Stimulated activated CD4-positive, alpha-beta T cell treated with anti-CD3 and anti-CD28 coated beads, Interleukin-1b, Interleukin-23, amount 100 ng/mL, for 4 hours (primary cell): ENCODE measurements at regions not wholly inside any gene's neighbourhood (a gene's known extent, or its start where the extent isn't known, plus 50 kb on each side); places are given as distances from the start of the nearest gene placed in this dataset.
"Not testable (repeated sequence)": the region's sequence is repeated elsewhere in the genome, so short reads cannot be mapped to it uniquely, and the experiment has no call there.

Experiments
- DNase-seq, 2 donors: peaks; one replicate each; pipeline ENCODE4 v3.0.0-alpha.2; 2020; ENCODE audit warnings: low read depth in 2 of 2

DNA sequence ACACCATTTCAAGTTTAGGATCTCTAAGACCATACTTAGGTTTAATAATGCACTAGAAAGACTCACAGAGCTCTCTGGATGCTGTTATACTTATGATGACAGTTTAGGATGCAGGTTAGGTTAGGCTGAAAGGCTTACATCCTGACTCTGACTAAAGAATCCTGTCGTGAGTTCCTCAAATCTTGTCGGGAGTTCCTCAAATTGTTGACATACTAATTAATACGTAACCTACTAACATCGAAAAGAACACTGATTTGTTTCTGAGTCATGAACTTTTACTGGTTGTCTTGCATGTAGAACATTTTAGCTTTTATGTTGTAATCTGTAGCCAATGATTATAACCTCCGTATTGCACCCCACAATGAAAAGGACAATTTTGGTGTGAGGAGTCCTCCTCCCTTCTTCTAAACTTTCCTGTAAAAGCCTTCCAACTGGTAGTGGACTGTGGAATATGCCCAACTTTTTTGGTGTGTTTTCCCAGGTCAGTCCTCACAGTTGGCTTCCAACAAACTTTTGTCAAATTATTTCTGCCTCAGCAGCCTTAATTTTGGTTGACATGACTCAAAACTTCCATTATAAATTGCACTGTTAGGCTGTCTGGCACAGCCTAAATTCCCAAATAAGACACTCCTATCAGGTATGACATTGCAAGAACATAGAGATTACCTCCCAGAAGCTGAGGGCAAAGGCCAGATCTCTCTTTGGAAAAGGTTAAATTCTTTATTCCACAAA is 107.9 kb upstream of the PALMD start:
- DNase-seq: no peak

- DNase-seq: no peak
These were observed 107.3 kb upstream of the PALMD start for GRCh38 chr1:99538618-99538956.

DNA sequence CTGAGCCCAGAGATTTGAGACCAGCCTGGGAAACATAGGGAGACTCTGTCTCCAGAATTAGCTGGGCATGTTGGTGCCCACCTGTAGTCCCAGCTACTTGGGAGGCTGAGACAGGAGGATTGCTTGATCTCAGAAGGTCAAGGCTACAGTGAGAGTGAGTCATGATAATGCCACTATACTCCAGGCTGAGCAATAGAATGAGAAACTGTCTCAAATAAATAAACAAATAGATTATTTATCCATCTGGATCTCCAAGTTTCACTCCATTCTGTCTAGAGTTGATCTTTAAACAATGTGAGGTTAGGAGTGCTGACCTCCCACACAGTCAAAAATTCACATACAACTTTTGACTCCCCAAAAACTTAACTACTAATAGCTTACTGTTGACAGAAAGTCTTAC is 106.8 kb upstream of the PALMD start:
- no peak for DNase-seq

DNA sequence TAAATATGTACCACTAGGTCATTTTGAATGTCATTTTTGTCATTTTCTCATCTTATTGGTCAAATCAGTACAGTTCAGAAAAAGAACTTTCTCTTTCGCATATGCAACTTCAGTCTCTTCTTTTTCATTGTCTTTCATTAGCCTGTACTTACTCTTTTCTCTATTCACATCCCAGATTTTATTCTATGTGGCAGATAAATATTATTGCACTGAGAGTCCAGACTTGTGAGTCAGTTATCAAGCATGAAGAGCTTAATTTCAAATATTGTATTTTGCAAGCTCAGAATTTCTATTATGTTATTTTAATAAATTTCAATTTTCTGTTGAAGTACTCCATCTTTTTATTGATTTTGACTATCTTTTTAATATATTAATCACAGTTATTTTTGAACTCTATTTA is 105.2 kb upstream of the PALMD start:
- no peak for DNase-seq

- DNase-seq: no peak
These were observed 101.6 kb upstream of the PALMD start for GRCh38 chr1:99544328-99544727.

DNA sequence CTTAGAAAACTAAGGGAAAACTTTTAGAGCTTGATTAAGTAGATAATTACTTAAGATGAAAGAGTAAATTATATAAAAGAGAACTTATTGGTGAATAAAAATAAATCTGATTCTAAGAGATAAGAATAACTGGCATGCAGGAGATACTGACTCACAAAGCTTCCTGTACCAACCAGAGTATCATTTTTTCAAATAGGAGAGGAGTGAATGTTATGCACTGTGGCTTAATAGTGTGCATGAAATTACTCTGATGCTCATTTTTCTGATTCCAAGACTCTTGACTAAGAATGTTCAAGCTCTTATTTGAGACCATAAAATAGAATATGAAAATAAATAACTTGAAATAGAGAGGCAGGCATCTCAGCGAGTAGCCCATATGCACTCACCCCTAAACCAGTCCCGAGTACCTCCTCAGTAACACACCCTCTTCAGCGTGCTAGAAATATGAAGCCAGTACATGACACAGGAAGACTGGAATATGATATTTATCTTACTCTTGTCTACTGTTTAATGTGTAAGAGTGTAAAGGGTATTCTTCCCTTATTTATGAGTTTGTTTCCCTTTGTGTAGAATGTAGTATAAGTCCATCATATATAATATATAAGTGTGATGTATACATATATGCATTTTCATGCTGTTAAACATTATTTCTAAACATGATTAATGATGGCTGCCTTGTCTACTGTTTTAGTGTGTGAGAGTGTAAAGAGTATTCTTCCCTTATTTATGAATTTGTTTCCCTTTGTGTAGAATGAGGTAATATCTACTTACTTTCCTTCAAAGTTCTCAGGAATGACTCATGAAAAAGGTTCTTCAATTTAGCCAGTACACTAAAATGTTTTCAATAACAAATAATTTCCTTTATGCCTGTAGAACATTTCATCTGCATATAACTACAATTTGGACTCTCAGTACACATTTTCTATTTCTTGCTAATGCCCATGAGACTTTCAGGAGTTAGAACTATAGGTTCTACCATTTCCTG is 99.2 kb upstream of the PALMD start:
- DNase-seq: no peak

- no peak for DNase-seq
These were observed 96.8 kb upstream of the PALMD start for GRCh38 chr1:99548943-99549605.

DNA sequence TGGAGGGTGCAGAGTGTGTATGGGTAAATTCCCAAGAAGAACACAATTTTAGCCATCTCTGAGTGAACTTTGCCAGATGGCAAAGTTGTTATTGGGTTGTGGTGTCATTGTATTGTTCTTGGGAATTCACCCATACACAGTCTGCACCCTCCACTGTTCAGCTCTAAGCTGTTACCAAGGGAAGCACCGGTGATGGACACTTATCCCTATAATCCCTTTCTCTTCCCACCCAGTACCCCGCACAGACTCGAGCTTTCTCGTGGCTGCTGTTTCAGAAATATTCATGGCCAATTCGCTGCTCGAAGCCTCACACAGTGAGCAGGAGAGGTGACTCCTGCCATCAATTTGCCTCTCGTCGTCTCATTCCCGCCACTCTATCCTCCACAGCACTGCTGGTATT is 95.7 kb upstream of the PALMD start:
- no peak for DNase-seq

DNA sequence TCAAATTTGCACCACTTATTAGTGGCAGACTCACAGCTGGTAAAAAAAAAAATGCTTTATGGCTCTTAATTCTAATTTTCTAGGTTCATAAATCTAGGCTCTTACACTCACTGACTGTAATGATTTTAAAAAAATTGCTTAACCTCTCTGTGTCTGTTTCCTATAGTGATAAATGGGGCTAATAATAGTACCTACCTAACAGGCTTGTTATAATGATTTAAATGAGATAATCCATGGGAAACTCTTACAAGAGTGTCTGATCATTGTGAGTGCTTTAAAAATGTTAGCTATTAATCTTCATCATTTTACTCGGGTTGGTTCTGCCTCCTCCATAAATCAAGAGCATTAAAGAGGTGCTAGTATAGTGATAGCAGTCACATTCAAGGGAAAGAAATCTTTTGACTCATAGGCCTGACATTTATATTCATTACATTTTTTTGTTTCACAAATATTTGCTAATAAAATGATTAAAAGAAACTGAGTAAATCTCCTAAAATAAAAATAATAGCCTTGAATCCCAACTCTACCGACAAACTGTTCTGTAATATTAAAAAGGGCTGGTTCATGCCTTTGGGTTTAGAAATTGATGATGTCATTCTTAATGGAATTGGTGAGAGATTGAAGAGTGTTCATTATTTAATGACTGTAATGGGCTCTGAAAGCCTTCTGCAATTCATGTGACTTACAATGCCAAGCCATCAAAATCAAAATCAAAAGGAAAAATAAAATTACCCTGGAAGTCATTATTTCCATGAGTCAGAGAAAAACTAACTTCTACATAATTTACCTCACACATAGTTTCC is 93.9 kb upstream of the PALMD start:
- no peak for DNase-seq

DNA sequence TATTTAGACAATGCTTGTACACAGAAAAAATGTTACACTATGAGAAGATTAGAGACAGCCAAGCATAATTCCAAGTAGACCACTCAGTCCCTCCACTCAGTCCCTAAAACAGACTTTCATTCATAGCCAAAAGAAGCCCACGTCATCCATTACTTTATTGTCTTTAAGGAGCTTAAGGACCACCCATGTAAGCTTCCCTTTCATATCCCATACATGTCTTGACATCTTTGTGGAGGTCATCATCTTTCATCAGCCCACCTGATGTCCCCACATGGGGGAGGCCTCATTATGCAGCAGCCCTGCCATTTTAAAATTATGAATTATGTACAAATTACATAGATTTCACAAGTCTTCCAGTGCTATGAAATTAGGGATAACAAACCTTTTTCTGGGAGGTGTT is 92.6 kb upstream of the PALMD start:
- no peak for DNase-seq

- not testable (repeated sequence) for DNase-seq
These were observed 92.1 kb upstream of the PALMD start for GRCh38 chr1:99553819-99554218.

GRCh38 chr1:99554727-99555126 is 91.2 kb upstream of the PALMD start:
- no peak for DNase-seq

- DNase-seq: no peak
These were observed 88.2 kb upstream of the PALMD start for GRCh38 chr1:99557546-99558202.

DNA sequence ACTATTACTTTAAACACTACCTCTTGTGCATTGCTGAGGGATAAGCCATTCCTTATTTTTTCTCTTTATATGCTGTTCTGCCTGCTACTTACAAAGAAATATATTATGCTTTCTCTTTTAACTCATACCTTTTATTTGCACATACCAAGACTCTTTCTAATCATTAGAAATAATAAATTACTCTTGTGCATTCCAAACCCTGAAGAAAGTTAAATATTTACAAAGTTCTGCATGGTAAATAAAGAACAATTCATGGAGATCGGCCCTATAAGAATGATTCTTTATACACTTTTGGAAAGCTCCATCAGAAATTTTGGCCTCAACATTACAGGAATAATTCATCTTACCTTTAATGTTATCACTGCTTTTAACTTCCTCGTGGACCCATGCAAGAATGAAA is 86.7 kb upstream of the PALMD start:
- no peak for DNase-seq

GRCh38 chr1:99560207-99561040 is 85.5 kb upstream of the PALMD start:
- no peak for DNase-seq

GRCh38 chr1:99561952-99562351 is 84.0 kb upstream of the PALMD start:
- DNase-seq: no peak

DNA sequence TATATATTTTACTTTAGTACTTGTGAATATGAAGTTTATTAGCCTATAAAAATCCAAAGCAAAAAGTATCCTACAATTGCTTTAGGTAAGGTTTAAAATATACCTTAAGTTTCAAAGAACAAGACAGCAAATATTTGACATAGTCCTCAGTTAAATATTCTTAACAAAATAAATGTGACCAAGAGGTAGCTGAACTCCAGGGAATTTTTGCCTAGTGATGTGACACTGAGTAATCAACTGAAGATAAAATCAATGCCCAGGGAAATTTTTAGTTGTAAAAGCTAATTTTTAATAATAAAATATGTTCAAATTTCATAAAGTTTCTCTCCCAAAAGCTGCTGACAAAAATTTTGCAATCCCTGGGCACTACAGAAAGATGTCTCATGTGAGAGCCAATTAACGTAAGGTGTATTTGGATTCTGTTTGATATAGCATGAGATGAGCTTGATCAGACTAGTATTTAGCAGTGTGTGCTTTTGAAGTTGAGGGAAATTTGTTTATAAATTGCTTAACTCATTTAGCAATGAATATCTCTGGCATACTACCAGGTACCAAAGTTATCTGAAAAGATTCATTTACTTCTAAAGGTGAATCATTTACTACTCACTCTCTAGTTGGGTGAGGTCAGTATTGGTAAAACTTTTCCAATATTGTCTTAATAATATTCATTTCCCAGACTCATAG is 80.2 kb upstream of the PALMD start:
- no peak for DNase-seq

DNA sequence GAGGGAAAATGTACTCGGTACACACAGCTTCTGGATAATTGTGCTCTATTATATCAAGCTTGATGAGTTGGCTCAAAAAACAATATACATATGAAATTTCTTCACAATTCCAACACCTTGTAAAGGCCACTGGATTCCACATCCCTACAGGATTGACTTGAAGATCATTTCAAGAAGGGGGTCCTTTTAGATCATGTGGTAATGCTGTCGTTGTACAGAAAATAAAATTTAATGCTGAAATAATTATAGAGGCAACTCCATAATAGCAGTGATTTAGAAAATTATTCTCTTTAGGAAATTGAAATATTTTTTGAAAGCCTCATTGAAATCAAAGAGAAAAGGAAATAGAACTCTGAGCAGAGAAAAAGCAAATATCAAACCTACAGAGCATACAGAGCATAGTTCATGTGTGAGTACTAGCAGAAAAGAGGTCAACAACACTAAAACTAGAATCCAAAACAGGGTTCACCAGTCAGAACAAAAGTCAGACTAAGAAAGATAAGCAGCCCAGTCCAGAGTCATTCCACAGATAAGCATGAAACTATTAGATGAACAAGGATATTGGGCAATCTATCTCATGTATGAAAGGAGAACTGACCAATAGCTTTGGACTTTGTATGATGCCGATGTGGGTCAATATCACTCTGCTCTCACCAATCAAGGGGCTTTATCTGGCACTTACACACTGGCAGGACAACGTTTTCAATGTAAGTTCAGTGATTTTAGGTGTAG is 79.5 kb upstream of the PALMD start:
- no peak for DNase-seq

DNA sequence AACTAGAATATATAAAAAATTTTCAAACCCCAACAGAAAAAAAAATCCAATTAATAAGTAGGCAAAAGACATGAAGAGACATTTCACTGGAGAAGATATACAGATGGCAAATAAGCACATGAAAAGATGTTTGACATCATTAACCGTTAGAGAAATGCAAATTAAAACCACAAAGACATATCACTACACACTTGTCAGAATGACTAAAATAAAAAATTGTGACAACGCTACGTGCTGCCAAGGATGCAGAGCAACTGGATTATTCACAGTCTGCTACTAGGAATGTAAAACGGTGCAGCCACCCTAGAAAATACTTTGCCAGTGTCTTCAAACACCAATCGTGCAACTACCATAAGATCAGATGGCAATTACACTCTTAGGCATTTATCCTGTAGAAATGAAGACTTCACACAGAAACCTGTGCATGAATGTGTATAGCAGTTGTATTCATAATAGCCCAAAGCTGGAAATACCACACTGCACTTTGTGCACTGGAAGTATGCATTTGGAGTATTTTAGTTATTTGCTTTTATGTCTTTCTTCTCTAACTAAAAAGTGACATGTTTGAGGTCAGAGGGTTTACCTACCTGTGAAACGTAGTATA is 75.3 kb upstream of the PALMD start:
- DNase-seq: no peak
